Mucosa of stomach (tissue), 1 donor: ENCODE measurements at regions not wholly inside any gene's neighbourhood (a gene's known extent, or its start where the extent isn't known, plus 50 kb on each side); places are given as distances from the start of the nearest gene placed in this dataset.

Experiments
- H3K27me3 ChIP-seq: one replicate; pipeline ENCODE4 v1.7.0; 2013; ENCODE audit warnings: mild to moderate bottlenecking, low read length; ENCODE audit not compliant: control insufficient read depth, insufficient read depth
- H3K36me3 ChIP-seq: one replicate; pipeline ENCODE4 v1.7.0; 2013; ENCODE audit warnings: low read length; ENCODE audit not compliant: control insufficient read depth, insufficient read depth
- H3K4me1 ChIP-seq: one replicate; pipeline ENCODE4 v1.7.0; 2013; ENCODE audit warnings: mild to moderate bottlenecking, low read length; ENCODE audit not compliant: control insufficient read depth, insufficient read depth
- H3K4me3 ChIP-seq: one replicate; pipeline ENCODE4 v1.7.0; 2013; ENCODE audit warnings: low read length
- H3K9ac ChIP-seq: one replicate; pipeline ENCODE4 v1.7.0; 2013; ENCODE audit warnings: mild to moderate bottlenecking, low read length, moderate library complexity
- H3K9me3 ChIP-seq: one replicate; pipeline ENCODE4 v1.7.0; 2013; ENCODE audit warnings: mild to moderate bottlenecking, low read length, moderate library complexity; ENCODE audit not compliant: control insufficient read depth
- donor health status: Pancreatic carcinoma.

DNA sequence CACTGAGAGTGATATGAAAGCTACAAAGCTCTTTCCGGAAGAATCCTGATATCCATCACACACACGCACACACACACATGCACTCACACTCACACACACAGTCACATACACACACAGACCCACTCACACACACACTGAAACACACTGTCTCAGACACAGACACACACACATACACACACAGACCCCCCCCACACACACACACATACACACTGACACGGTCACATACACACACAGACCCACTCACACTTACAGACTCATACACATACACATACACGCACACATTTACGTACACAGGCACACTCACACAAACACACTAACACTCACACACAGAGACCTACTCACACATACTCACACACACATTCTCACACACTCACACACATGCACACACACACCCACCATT lies 58.6 kb downstream of the LIG4 start:
- no peaks in the 10 kb centered on the region for H3K36me3 ChIP-seq
- no peak overlapping the region for H3K9ac ChIP-seq
- peaks cover 11% of the 10 kb centered on the region for H3K4me1 ChIP-seq

DNA sequence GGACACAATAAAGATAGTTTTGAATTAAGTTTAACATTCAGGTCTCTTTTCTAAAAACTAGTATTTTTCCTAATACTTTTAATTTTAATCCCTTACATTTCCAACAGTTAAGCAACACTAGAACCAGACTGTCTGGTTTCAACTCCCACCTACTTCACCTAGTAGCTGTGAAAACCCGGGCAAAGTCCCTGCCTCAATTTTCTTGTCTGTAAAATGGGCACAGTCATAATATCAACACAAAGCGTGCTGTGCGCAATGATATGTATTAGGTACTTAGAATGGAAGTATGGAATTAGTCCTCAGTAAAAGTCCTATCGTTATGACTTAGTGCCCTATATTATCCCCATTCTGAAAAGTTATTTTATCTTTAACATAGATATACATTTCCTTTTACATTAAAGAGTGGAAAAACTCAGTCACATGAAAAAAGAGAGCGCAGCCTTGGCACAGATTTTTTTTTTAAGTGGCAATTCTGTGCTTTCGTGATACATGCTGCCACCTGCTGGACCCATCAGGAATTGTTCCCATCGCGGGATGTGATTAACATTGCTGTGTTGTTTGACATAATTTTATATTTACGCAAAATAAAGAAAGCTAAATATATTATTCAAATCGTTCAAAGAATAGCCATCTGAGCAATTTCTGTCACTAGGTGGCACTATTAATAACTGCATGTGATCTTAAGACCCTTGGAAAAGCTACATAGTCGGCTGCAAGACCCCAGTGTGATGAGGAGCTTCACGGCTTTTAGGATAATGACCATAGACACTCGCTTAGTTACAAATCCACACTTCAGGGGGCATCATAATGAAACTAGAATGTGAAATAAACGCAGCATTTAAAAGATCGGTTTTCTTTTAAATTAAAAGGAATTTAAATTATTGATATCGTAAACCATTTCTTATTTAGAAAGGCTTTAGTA lies 59.9 kb downstream of the LIG4 start:
- no peaks in the 10 kb centered on the region for H3K36me3 ChIP-seq
- H3K4me1 ChIP-seq = peaks cover 11% of the 10 kb centered on the region
- H3K9ac ChIP-seq = peak overlapping the region; percentile 11
- no peak overlapping the region for H3K4me3 ChIP-seq
- H3K9me3 ChIP-seq = no peaks in the 10 kb centered on the region
- no peaks in the 10 kb centered on the region for H3K27me3 ChIP-seq

More for the DNA sequence above, 58.6 kb downstream of the LIG4 start:
- Histone ChIP-seq H3K9me3 (no peaks in the 10 kb centered on the region), H3K4me3 (no peak overlapping the region), H3K27me3 (no peaks in the 10 kb centered on the region)

- Histone ChIP-seq H3K4me3 (peak overlapping the region; percentile 18), H3K36me3 (no peaks in the 10 kb centered on the region), H3K27me3 (no peaks in the 10 kb centered on the region), H3K9ac (peak overlapping the region; percentile 11), H3K4me1 (peaks cover 11% of the 10 kb centered on the region), H3K9me3 (no peaks in the 10 kb centered on the region)
These were observed 60.9 kb downstream of the LIG4 start for GRCh38 chr13:108154421-108154858.

DNA sequence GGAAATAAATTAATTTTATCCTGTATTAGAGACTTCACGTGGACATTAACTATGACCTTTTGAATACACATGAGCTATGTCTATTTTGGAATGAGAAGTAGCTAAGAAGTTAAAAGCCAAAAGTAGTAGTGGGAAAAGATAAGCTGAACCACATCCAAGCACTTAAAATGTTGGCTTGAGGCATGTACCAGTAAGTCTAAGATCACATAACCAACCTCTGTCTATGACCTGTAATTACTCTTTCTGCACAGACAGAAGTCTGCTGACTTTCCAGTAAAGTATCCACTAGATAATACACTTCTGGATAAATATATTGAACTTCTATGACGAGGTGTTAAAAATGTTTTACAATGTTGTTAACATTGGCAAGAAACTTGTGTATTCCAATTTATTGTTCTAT lies 68.7 kb downstream of the LIG4 start:
- H3K36me3 ChIP-seq = no peaks in the 10 kb centered on the region
- no peak overlapping the region for H3K4me3 ChIP-seq
- no peaks in the 10 kb centered on the region for H3K4me1 ChIP-seq

DNA sequence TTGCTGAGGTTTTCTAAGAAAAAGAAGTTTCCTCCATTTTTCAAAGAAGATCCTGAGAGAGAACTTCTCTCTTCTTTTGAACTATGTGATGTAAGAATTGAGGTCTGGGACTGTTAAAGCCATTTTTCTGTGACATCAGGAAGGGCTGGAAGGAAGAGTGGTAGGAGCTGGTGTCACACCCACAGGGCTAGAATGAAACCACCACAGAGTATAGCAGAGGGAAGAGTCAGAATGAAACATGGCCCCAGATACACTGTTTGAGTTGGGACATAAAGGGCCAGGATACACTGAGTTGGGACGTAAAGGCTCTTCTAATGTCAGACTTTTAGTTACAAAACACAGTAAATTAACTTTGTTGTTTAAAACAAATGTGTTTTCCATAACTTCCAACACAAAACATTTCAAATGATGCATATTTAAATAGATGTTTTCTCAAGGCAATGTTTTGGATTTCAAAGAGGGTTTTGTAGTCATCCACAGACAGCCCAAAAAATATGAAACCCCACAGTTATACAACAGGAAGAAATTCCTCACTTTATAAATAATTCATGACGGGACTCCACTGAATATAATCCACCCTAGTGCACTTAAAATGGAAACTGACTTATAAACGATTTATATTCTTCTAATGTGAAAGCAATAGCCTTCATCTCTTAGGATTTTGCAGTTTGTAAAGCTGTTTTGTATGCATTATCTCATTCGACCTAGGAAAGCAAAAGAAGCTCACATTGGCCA lies 72.5 kb downstream of the LIG4 start:
- Histone ChIP-seq H3K27me3 (no peaks in the 10 kb centered on the region), H3K4me3 (no peak overlapping the region), H3K9ac (no peak overlapping the region), H3K4me1 (no peaks in the 10 kb centered on the region), H3K9me3 (no peaks in the 10 kb centered on the region), H3K36me3 (no peaks in the 10 kb centered on the region)

More for the DNA sequence above, 68.7 kb downstream of the LIG4 start:
- no peaks in the 10 kb centered on the region for H3K27me3 ChIP-seq
- no peak overlapping the region for H3K9ac ChIP-seq
- H3K9me3 ChIP-seq = no peaks in the 10 kb centered on the region

- H3K36me3 ChIP-seq = no peaks in the 10 kb centered on the region
- no peak overlapping the region for H3K4me3 ChIP-seq
- H3K9ac ChIP-seq = no peak overlapping the region
- no peaks in the 10 kb centered on the region for H3K4me1 ChIP-seq
- H3K27me3 ChIP-seq = no peaks in the 10 kb centered on the region
- no peaks in the 10 kb centered on the region for H3K9me3 ChIP-seq
These were observed 78.2 kb downstream of the LIG4 start for GRCh38 chr13:108137176-108137575.

DNA sequence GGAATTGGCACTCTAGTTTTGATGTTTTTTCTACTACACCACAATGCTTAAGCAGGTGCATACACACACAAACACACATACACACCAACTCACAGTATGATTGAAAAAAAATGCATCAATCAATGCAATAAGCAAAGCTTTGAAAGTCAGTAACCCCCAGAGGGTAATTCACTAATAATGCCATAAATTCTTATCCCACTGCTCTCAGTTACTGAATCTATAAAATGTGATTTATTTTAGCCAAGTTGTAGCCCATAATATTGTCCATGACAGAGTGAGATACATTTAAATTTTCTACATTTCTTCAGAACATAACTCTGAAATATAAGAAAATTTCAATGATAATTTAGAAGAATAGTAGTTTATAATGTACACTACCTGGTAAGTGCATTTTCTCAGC lies 87.9 kb downstream of the LIG4 start:
- no peaks in the 10 kb centered on the region for H3K9me3 ChIP-seq

GRCh38 chr13:108126056-108126455 lies 89.3 kb downstream of the LIG4 start:
- Histone ChIP-seq H3K9ac (no peak overlapping the region), H3K27me3 (no peaks in the 10 kb centered on the region), H3K9me3 (no peaks in the 10 kb centered on the region), H3K4me3 (no peak overlapping the region), H3K36me3 (no peaks in the 10 kb centered on the region), H3K4me1 (no peaks in the 10 kb centered on the region)

More for the DNA sequence above, 87.9 kb downstream of the LIG4 start:
- Histone ChIP-seq H3K9ac (no peak overlapping the region), H3K4me1 (no peaks in the 10 kb centered on the region), H3K36me3 (no peaks in the 10 kb centered on the region), H3K4me3 (no peak overlapping the region), H3K27me3 (no peaks in the 10 kb centered on the region)

GRCh38 chr13:108121406-108121805 lies 93.9 kb downstream of the LIG4 start:
- Histone ChIP-seq H3K36me3 (no peaks in the 10 kb centered on the region), H3K9ac (no peak overlapping the region), H3K27me3 (no peaks in the 10 kb centered on the region), H3K4me1 (no peaks in the 10 kb centered on the region), H3K9me3 (no peaks in the 10 kb centered on the region), H3K4me3 (no peak overlapping the region)

DNA sequence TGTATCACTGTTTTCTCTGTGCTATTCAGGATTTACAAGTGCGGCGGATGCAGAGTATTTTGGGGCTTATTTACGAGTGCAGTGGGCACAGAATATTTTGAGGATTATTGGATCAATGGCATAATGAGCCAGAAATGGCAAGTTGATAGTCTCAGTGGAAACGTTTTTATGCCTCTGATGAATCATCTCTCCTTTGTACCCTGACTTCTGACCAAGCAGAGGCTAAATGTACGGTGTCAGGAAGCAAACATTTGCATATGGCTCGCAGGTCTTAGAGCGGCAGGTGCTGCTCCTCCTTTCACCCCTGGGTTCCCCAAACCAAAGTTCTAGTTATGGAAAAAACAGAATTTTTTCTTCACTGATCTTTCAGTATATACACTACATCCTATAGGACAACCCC lies 94.5 kb downstream of the LIG4 start:
- H3K4me1 ChIP-seq = no peaks in the 10 kb centered on the region
- no peaks in the 10 kb centered on the region for H3K9me3 ChIP-seq
- no peaks in the 10 kb centered on the region for H3K27me3 ChIP-seq
- no peak overlapping the region for H3K4me3 ChIP-seq
- H3K9ac ChIP-seq = no peak overlapping the region
- no peaks in the 10 kb centered on the region for H3K36me3 ChIP-seq

DNA sequence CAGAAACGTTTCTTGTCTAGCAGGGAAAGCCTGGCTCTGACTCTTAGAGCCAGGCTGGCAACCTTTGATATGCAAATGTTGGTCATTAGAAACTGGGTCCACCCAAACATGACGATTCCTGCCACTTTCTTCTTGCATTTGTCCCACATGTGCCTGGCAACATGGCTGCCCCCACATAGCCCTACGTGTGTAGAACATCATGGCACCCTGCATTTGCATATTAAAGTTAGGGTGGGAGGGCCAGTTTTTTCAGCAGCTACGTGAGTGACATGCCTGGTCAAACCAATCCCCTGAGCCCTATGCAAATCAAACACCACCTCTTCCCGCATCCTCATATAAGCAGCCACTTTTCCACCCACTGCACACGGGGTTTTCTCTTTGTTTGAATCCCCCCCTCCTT lies 95.0 kb downstream of the LIG4 start:
- Histone ChIP-seq H3K4me1 (no peaks in the 10 kb centered on the region), H3K27me3 (no peaks in the 10 kb centered on the region), H3K36me3 (no peaks in the 10 kb centered on the region), H3K9me3 (no peaks in the 10 kb centered on the region), H3K9ac (no peak overlapping the region), H3K4me3 (no peak overlapping the region)

DNA sequence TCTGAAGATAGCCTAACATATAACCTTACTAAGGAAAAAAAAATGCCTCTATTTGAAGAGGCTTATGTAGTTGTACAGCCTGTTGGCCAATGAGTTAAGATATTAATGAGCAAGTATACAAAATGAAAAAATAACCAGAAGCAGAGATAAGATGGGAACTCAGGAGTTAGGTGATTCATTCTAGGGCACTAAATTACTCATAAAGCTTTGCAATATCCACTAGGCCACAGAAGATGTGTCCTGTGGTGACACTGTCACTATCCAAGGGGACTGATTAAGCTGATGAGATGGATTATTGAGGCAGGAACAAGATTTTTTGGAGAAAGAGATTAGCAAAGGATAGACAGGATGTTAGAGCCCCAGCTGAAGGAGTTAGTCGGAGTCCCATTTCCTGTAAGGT lies 99.6 kb downstream of the LIG4 start:
- no peaks in the 10 kb centered on the region for H3K9me3 ChIP-seq
- H3K9ac ChIP-seq = no peak overlapping the region
- no peak overlapping the region for H3K4me3 ChIP-seq
- H3K4me1 ChIP-seq = no peaks in the 10 kb centered on the region
- H3K36me3 ChIP-seq = no peaks in the 10 kb centered on the region
- H3K27me3 ChIP-seq = no peaks in the 10 kb centered on the region
